PFSK-1 (cell line): ENCODE measurements at regions not wholly inside any gene's neighbourhood (a gene's known extent, or its start where the extent isn't known, plus 50 kb on each side); places are given as distances from the start of the nearest gene placed in this dataset.

Experiments
- FOXP2 ChIP-seq: optimal IDR thresholded peaks from 2 replicates; pipeline ENCODE3; 2011; ENCODE audit warnings: borderline replicate concordance, control low read depth, inconsistent platforms; ENCODE audit not compliant: insufficient read depth; ENCODE audit errors: extremely low read length, extremely low read depth
- POLR2AphosphoS5 ChIP-seq: IDR thresholded peaks from 2 replicates; pipeline ENCODE4 v1.6.1; 2012; ENCODE audit warnings: low read depth, mild to moderate bottlenecking, control low read depth, low read length, moderate library complexity
- SIN3A ChIP-seq: IDR thresholded peaks from 2 replicates; pipeline ENCODE4 v1.6.1; 2012; ENCODE audit warnings: mild to moderate bottlenecking, low read length, moderate library complexity, borderline replicate concordance; ENCODE audit not compliant: insufficient read depth
- TAF1 ChIP-seq: IDR thresholded peaks from 2 replicates; pipeline ENCODE4 v1.6.1; 2012; ENCODE audit warnings: low read length, control low read depth, borderline replicate concordance; ENCODE audit not compliant: insufficient read depth
- TF ChIP-seq, protein P1 (sequence below), 2 experiments: IDR thresholded peaks; 2 replicates each; pipeline versions ENCODE4 v1.6.1 to v1.8.0; 2011 to 2012; ENCODE audit warnings: low read depth in 2 of 2, low read length in 2 of 2, control low read depth in 1 of 2, inconsistent platforms in 1 of 2, mild to moderate bottlenecking in 1 of 2, moderate library complexity in 1 of 2; ENCODE audit not compliant: insufficient read depth in 1 of 2

DNA sequence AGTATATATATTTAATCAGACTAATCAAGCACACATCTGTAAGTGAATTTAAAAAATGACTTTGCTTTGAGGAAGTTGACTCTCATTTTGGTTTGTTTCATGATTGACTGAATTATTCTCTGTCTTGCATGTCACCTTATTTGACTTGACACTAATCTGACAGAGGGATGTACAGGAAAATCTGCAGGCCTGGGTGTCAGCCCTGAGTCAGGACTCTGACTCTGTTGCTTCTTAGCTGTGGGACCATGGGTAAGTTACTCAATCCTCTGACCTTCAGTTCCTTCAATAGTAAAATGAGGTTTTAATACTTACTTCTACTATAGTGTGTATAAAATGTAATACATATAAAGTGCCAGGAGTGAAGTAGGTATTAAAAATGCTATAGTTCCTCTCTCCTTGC is 415.9 kb downstream of the ARHGEF28 start:
- no peak for TF ChIP-seq POLR2AphosphoS5
- no peak for TF ChIP-seq TAF1
- no peak for TF ChIP-seq FOXP2
- TF ChIP-seq SIN3A: no peak
- TF ChIP-seq, protein P1, sequence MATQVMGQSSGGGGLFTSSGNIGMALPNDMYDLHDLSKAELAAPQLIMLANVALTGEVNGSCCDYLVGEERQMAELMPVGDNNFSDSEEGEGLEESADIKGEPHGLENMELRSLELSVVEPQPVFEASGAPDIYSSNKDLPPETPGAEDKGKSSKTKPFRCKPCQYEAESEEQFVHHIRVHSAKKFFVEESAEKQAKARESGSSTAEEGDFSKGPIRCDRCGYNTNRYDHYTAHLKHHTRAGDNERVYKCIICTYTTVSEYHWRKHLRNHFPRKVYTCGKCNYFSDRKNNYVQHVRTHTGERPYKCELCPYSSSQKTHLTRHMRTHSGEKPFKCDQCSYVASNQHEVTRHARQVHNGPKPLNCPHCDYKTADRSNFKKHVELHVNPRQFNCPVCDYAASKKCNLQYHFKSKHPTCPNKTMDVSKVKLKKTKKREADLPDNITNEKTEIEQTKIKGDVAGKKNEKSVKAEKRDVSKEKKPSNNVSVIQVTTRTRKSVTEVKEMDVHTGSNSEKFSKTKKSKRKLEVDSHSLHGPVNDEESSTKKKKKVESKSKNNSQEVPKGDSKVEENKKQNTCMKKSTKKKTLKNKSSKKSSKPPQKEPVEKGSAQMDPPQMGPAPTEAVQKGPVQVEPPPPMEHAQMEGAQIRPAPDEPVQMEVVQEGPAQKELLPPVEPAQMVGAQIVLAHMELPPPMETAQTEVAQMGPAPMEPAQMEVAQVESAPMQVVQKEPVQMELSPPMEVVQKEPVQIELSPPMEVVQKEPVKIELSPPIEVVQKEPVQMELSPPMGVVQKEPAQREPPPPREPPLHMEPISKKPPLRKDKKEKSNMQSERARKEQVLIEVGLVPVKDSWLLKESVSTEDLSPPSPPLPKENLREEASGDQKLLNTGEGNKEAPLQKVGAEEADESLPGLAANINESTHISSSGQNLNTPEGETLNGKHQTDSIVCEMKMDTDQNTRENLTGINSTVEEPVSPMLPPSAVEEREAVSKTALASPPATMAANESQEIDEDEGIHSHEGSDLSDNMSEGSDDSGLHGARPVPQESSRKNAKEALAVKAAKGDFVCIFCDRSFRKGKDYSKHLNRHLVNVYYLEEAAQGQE (IDR thresholded peaks at IDR 0.05; ENCODE audit: insufficient read depth in 1 of 2, low read depth in 2 of 2, low read length in 2 of 2): no peak

DNA sequence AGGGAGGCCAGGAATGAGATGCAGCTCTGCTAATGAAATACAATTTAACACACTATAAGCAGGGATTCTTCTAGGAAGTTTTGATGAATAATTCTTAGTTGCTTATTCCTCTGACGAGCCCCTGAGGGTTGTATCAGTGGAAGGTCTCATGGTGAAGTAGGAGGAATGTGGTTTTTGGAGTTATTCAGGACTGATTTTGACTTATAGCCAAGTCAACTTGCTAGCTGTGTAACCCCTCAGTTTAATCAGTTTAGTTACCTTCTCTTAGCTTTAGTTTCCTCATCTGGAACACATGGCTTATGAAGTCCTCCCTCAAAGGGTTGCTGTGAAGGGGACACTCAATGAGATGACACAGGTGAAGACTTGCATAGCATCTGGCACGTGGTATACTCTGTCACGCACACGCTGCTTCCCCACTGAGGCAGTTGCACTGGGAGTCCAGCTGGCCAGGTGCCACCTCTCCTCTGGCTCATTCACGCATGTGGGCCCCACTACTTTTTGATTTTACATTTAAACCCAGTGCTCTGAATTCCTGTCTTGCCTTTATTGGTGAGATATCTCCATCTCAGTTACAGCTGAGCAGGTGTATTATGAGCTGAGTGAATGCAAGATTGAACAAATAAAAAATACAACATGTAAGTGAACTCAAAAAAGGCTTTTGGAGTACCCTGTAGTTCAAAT is 415.0 kb downstream of the ARHGEF28 start:
- TF ChIP-seq SIN3A: no peak
- no peak for TF ChIP-seq FOXP2
- TF ChIP-seq TAF1: no peak
- no peak for TF ChIP-seq POLR2AphosphoS5
- TF ChIP-seq, protein P1 (IDR thresholded peaks at IDR 0.05; ENCODE audit: insufficient read depth in 1 of 2, low read depth in 2 of 2, low read length in 2 of 2): no peak

GRCh38 chr5:74040065-74040551 is 414.1 kb downstream of the ARHGEF28 start:
- no peak for TF ChIP-seq POLR2AphosphoS5
- no peak for TF ChIP-seq SIN3A
- TF ChIP-seq, protein P1 (IDR thresholded peaks at IDR 0.05; ENCODE audit: insufficient read depth in 1 of 2, low read depth in 2 of 2, low read length in 2 of 2): no peak
- TF ChIP-seq TAF1: no peak
- TF ChIP-seq FOXP2: no peak

DNA sequence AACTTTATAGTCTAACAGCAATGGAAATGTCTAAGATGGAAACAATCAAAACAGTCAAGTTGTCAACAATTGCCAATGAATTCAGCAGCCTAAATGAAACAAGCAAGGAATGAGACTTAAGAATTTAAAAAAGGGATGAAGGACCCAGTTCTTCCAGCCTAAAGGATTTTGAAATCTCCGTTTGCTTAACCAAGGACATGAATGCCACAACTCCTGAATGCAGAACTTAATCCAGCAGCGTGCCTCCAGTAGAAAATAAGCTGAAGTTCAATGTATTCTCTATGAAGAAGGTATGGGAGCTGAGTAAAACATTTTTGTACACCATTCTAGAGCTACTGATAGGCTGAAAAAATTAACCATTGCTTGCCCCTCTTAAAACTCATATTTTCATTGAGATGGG is 411.3 kb downstream of the ARHGEF28 start:
- no peak for TF ChIP-seq SIN3A
- TF ChIP-seq FOXP2: no peak
- TF ChIP-seq POLR2AphosphoS5: no peak
- TF ChIP-seq, protein P1 (IDR thresholded peaks at IDR 0.05; ENCODE audit: insufficient read depth in 1 of 2, low read depth in 2 of 2, low read length in 2 of 2): no peak
- TF ChIP-seq TAF1: no peak
